Lower leg skin (tissue), 4 donors: ENCODE measurements at regions not wholly inside any gene's neighbourhood (a gene's known extent, or its start where the extent isn't known, plus 50 kb on each side); places are given as distances from the start of the nearest gene placed in this dataset.
A peak's percentile ranks its signal among the peaks of the same experiment; 100 is the strongest.

Source experiments
- DNase-seq, 2 donors: peaks; one replicate each; pipeline ENCODE4 v3.0.0-alpha.2; 2019; ENCODE audit warnings: low spot score in 2 of 2
- H3K4me3 ChIP-seq: fragments of 200-600 bp; sonication (generic); 2 replicates; pipeline ENCODE4 v1.5.1; 2017; ENCODE audit warnings: mild to moderate bottlenecking, low read depth; ENCODE audit not compliant: poor library complexity, severe bottlenecking
- POLR2A ChIP-seq, 2 donors: fragments of 450-650 bp; IDR thresholded peaks; one replicate each; pipeline ENCODE4 v1.6.1; 2016 to 2017; ENCODE audit warnings: antibody characterized with exemption in 2 of 2, mild to moderate bottlenecking in 1 of 2, moderate library complexity in 1 of 2
- WGBS, 2 donors: methylation state at CpG; one replicate each; pipeline ENCODE4 v1.1.5; 2018; 5-methylcytosine and 5-hydroxymethylcytosine counted together
- intact Hi-C: fragments of 100-400 bp; cut with DNase I; formaldehyde crosslinking; loops from one replicate; pipeline ENCODE4 v1.15.0; 2023; ENCODE audit warnings: low total_unique reads
- TF ChIP-seq, protein P1 (sequence below), 3 donors: fragments of 450-650 bp; IDR thresholded peaks; one replicate each; pipeline ENCODE4 v1.5.1; 2016; ENCODE audit warnings: antibody characterized with exemption in 3 of 3, mild to moderate bottlenecking in 3 of 3, moderate library complexity in 2 of 3

DNA sequence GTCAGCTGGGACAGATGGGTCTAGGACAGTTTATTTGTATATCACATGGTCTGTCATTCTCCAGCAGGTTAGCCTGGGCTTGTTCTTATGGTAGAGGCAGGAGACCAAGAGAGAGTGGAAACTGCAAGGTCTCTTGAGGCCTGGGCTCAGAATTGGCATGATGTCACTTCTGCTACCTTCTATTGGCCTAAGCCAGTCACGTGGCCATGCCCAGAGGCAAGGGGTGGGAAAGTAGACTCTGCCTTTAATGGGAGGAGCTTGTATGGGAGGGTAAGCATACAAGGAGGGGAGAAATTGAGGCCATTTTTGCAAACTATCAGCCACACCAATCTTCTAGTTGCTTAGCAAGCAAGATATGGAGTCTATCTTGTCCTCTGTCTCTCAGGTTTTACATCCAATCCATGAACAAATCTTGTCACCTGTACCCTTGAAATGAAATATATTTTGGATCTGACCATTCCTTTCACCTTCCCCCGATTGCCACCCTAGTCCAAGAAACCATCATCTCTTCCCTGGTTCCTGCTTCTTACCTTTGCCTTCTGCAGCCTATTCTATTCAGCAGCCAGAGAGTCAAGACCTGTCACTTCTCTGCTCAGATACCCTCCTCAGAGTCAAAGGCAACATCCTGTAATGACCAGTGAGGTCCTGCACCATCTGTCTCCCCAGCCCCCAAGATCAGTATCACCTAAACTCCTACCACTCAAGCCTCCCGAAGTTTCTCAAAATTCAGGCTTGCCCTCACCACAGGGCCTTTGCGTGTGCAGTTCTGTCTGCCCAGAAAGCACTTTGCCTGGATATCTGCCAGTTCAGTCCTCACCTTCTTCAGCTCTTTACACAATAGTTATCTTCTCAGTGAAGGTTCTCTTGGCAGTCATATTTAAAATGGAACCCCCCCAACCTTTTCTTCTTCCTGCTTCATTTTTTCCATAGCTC lies 240.0 kb downstream of the LOXHD1 start:
- H3K4me3 ChIP-seq: no peak overlapping the region
- WGBS, 2 donors: 82 to 89% methylated on average over 4 of the region's 4 CpGs
- intact Hi-C loops: no loop called here
- TF ChIP-seq, protein P1, sequence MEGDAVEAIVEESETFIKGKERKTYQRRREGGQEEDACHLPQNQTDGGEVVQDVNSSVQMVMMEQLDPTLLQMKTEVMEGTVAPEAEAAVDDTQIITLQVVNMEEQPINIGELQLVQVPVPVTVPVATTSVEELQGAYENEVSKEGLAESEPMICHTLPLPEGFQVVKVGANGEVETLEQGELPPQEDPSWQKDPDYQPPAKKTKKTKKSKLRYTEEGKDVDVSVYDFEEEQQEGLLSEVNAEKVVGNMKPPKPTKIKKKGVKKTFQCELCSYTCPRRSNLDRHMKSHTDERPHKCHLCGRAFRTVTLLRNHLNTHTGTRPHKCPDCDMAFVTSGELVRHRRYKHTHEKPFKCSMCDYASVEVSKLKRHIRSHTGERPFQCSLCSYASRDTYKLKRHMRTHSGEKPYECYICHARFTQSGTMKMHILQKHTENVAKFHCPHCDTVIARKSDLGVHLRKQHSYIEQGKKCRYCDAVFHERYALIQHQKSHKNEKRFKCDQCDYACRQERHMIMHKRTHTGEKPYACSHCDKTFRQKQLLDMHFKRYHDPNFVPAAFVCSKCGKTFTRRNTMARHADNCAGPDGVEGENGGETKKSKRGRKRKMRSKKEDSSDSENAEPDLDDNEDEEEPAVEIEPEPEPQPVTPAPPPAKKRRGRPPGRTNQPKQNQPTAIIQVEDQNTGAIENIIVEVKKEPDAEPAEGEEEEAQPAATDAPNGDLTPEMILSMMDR (IDR thresholded peaks at IDR 0.05): no peak
- no peak for TF ChIP-seq POLR2A (IDR thresholded peaks at IDR 0.05)
- DNase-seq: no peak

DNA sequence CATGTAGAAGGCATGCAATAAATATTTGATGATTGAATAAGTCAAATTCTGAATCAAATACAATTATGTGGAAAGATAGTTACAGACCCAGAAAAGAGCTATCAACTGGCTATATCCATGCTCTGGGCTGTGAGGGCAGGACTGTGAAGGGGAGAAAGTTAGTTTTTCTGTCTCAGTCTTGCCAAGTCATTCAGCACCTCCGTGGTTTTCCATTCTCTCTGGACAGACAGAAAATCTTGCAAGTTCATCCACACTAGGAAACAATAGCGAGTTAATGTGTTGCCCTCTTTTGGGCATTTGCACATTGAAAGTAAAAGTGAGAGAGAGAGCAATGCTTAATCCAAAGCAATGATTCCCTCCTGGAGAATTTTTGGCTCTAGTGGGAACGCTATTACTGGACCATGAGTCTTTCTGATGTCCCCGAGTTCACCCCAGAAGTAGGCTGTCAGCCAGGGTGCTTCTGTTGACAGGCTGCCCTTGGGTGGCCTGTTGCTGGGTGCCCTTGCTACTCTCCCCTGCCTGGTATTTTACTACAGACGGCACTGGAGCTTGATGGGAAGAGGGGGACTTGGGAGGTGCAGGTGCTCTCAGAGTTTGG lies 238.3 kb downstream of the LOXHD1 start:
- DNase-seq: no peak
- WGBS, 2 donors: 26 to 31% methylated on average over 4 to 5 of the region's 5 CpGs
- TF ChIP-seq POLR2A (IDR thresholded peaks at IDR 0.05): no peak
- TF ChIP-seq, protein P1 (IDR thresholded peaks at IDR 0.05): no peak
- no peak overlapping the region for H3K4me3 ChIP-seq
- intact Hi-C loops: no loop called here

DNA sequence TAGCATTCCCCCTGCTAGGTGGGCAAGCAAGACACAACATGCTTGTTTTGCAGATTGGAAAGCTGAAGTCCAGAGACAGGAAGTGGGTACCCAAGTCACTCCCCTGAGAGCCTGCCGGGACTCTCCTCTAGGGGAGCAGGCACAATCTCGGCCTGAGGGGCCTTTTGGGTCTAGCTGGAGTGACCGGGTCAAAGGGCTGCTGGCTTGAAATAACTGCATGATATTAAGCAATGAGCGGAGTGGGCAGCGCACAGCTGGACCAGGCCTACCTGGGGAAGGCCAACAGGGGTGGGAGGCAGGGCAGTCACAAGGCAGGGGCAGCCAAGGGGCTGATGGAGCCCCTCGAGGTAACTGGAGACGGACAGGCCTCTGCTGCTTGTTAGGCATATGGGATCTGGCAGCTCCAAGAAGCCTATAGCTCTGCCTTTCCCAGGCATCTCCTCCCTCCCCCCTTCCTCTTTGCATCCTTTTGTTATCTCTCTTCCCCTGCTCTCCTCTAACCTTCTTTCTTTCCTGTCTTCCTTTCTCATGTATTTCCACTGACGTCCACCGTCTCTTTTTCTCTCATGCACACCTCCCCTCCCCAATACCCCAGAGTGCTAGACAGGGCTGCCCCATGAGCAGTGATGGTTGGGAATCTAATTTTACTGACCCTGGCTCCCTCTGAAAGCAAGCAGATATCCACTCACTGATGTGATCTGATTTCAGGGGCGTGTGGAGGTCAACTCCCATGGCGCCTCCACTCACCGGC lies 237.5 kb downstream of the LOXHD1 start:
- 79% methylated on average over 12 of the region's 12 CpGs for WGBS, 2 donors
- TF ChIP-seq POLR2A (IDR thresholded peaks at IDR 0.05): no peak
- TF ChIP-seq, protein P1 (IDR thresholded peaks at IDR 0.05): no peak
- peak in 1 of 2 donors; percentile 64 for DNase-seq
- no peak overlapping the region for H3K4me3 ChIP-seq
- intact Hi-C loops: no loop called here

DNA sequence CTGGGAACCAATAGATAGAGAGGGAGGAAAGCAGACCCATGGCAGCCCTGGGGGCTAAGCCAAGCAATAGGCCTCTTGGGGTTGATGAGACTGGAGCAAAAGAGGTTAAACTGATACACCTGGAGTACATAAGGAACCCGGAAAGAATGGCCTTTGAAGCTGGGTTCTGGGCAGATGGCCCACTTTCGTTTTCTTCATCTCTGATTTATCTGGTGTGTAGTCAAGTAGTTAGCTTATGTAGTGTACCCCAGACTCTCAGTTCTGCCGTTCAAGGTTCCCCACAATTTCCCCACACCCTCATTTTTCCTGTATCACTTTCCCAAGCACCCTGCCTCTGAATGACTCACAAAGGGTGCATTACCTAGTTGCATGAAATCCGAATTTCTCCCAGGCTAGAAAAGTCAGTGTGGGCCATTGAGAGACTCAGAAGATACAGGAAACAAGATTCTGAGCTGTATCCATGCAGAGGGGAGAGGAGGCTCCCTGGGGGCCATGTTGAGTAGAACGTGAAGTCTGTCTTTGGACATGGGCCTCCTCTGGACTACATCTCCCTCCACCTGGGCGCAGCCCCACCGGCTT lies 235.0 kb downstream of the LOXHD1 start:
- H3K4me3 ChIP-seq: no peak overlapping the region
- TF ChIP-seq, protein P1 (IDR thresholded peaks at IDR 0.05): no peak
- no peak for TF ChIP-seq POLR2A (IDR thresholded peaks at IDR 0.05)
- intact Hi-C loops: no loop called here
- DNase-seq: peak in 1 of 2 donors; percentile 39
- 55 to 59% methylated on average over 7 of the region's 7 CpGs for WGBS, 2 donors

DNA sequence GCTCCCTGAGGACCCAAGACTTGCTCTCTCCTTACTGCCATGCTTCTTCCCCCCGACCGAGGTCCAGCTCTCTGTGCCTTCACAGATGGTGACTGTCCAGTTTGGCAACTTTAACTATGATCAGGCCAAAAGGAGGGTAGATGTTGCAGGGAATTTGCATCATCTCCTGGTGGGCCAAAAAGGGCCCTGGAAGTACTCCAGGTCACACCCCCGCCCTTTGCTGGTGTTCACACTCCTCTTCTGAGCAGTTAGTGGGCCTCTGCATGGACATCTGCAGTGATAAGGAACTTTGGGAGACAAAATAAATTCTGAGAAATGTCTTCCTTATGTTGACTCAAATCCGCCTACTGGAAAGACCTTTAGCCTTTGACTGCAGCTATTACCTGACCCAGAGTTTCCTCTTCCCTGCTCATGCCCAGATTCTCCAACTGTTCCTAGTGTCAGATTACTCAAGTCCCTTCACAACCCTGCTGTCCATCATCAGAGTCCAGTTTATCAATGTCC lies 234.4 kb downstream of the LOXHD1 start:
- intact Hi-C loops: no loop called here
- WGBS, 2 donors: 85 to 92% methylated on average over 4 of the region's 4 CpGs
- DNase-seq: peak in 1 of 2 donors; percentile 76
- TF ChIP-seq, protein P1 (IDR thresholded peaks at IDR 0.05): no peak
- TF ChIP-seq POLR2A (IDR thresholded peaks at IDR 0.05): no peak
- H3K4me3 ChIP-seq: no peak overlapping the region
